ENCODE measurements at regions not wholly inside any gene's neighbourhood (a gene's known extent, or its start where the extent isn't known, plus 50 kb on each side); places are given as distances from the start of the nearest gene placed in this dataset.

- DNase-seq (no peak), ATAC-seq (ENCODE audit: low FRiP score in 2 of 2) (no peak)
- no peaks in the 10 kb centered on the region for H3K27me3 ChIP-seq
- no peaks in the 10 kb centered on the region for H3K4me1 ChIP-seq
- H3K27ac ChIP-seq = no peak overlapping the region
- WGBS, 2 donors = 45 to 48% methylated on average over 2 of the region's 2 CpGs
- H3K4me3 ChIP-seq = no peak overlapping the region
- H3K36me3 ChIP-seq = no peaks in the 10 kb centered on the region
- TF ChIP-seq CTCF (IDR thresholded peaks at IDR 0.05) (no peak), POLR2AphosphoS5 (IDR thresholded peaks at IDR 0.05) (no peak), POLR2A (IDR thresholded peaks at IDR 0.05) (no peak), EP300 (IDR thresholded peaks at IDR 0.05) (no peak)
- no peaks in the 10 kb centered on the region for H3K9me3 ChIP-seq
Measured at GRCh38 chr18:66046032-66046602, 295.3 kb downstream of the CDH7 start.

GRCh38 chr18:66043009-66043408, 292.2 kb downstream of the CDH7 start:
- no peak overlapping the region for H3K4me3 ChIP-seq
- H3K27ac ChIP-seq = no peak overlapping the region
- H3K27me3 ChIP-seq = no peaks in the 10 kb centered on the region
- H3K36me3 ChIP-seq = no peaks in the 10 kb centered on the region
- TF ChIP-seq CTCF (IDR thresholded peaks at IDR 0.05) = no peak
- TF ChIP-seq EP300 (IDR thresholded peaks at IDR 0.05) = no peak
- no peak for TF ChIP-seq POLR2AphosphoS5 (IDR thresholded peaks at IDR 0.05)
- no peak for TF ChIP-seq POLR2A (IDR thresholded peaks at IDR 0.05)
- WGBS, 2 donors = 21 to 44% methylated on average over 2 of the region's 2 CpGs
- no peaks in the 10 kb centered on the region for H3K9me3 ChIP-seq
- no peak for ATAC-seq (ENCODE audit: low FRiP score in 2 of 2)
- H3K4me1 ChIP-seq = no peaks in the 10 kb centered on the region
- no peak for DNase-seq

GRCh38 chr18:66013969-66014368, 263.2 kb downstream of the CDH7 start:
- Histone ChIP-seq H3K4me3 (no peak overlapping the region), H3K27ac (no peak overlapping the region), H3K27me3 (no peaks in the 10 kb centered on the region), H3K9me3 (peaks cover 0 to 3% (median 0%) of the 10 kb centered on the region in 4 donors), H3K4me1 (no peaks in the 10 kb centered on the region), H3K36me3 (no peaks in the 10 kb centered on the region)
- WGBS, 2 donors = 73 to 79% methylated on average over 2 of the region's 2 CpGs
- DNase-seq = no peak
- TF ChIP-seq EP300 (IDR thresholded peaks at IDR 0.05) = no peak
- TF ChIP-seq POLR2AphosphoS5 (IDR thresholded peaks at IDR 0.05) = no peak
- TF ChIP-seq CTCF (IDR thresholded peaks at IDR 0.05) = no peak
- no peak for TF ChIP-seq POLR2A (IDR thresholded peaks at IDR 0.05)
- no peak for ATAC-seq (ENCODE audit: low FRiP score in 2 of 2)

- Histone ChIP-seq H3K9me3 (peaks cover 0 to 3% (median 0%) of the 10 kb centered on the region in 4 donors), H3K27me3 (no peaks in the 10 kb centered on the region), H3K4me1 (no peaks in the 10 kb centered on the region), H3K4me3 (no peak overlapping the region), H3K36me3 (no peaks in the 10 kb centered on the region), H3K27ac (no peak overlapping the region)
- no peak for TF ChIP-seq CTCF (IDR thresholded peaks at IDR 0.05)
- TF ChIP-seq POLR2AphosphoS5 (IDR thresholded peaks at IDR 0.05) = no peak
- no peak for TF ChIP-seq POLR2A (IDR thresholded peaks at IDR 0.05)
- no peak for TF ChIP-seq EP300 (IDR thresholded peaks at IDR 0.05)
- 61 to 71% methylated on average over 3 of the region's 3 CpGs for WGBS, 2 donors
- DNase-seq = no peak
- ATAC-seq (ENCODE audit: low FRiP score in 2 of 2) = no peak
Measured at GRCh38 chr18:66011916-66012315, 261.1 kb downstream of the CDH7 start.
